Right lobe of liver (tissue), 4 donors: ENCODE measurements at regions not wholly inside any gene's neighbourhood (a gene's known extent, or its start where the extent isn't known, plus 50 kb on each side); places are given as distances from the start of the nearest gene placed in this dataset.
"Not testable (repeated sequence)": the region's sequence is repeated elsewhere in the genome, so short reads cannot be mapped to it uniquely, and the experiment has no call there.

Experiments
- CTCF ChIP-seq, 4 donors: fragments of 200-600 bp in 3 of 4; fragments of 450-650 bp in 1 of 4; IDR thresholded peaks; one replicate each; pipeline versions ENCODE4 v1.5.1 to v1.8.0; 2016 to 2022; ENCODE audit warnings: antibody characterized with exemption in 4 of 4, mild to moderate bottlenecking in 2 of 4
- POLR2A ChIP-seq: fragments of 450-650 bp; IDR thresholded peaks from one replicate; pipeline ENCODE4 v1.6.1; 2017; ENCODE audit warnings: antibody characterized with exemption, mild to moderate bottlenecking
- donor health status: DM: no; HTN: no; CAD: no.
- donor health status: DM: no; HTN: no; CAD: no.
- donor health status: DM: no; HTN: yes; CAD: no.

DNA sequence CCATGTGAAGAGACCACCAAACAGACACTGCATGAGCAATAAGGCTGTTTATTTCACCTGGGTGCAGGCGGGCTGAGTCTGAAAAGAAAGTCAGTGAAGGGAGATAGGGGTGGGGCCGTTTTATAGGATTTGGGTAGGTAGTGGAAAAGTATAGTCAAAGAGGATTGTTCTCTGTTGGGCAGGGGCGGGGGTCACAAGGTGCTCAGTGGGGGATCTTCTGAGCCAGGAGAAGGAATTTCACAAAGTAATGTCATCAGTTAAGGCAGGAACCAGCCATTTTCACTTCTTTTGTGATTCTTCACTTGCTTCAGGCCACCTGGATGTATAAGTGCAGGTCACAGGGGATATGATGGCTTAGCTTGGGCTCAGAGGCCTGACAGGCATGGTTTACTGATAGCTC is 444.6 kb upstream of the ZNG1F start:
- not testable (repeated sequence) for TF ChIP-seq CTCF (IDR thresholded peaks at IDR 0.05); POLR2A
